ENCODE measurements at regions not wholly inside any gene's neighbourhood (a gene's known extent, or its start where the extent isn't known, plus 50 kb on each side); places are given as distances from the start of the nearest gene placed in this dataset.

- H3K27ac ChIP-seq (ENCODE audit: low read depth, low read length): no peak overlapping the region
- Mint-ChIP-seq H3K36me3 (ENCODE audit: low read depth) (no peaks in the 10 kb centered on the region), H3K27me3 (ENCODE audit: insufficient read depth) (peaks cover 14% of the 10 kb centered on the region), H3K9me3 (no peaks in the 10 kb centered on the region), H3K4me1 (peaks cover 8% of the 10 kb centered on the region), H3K27ac (no peak overlapping the region), H3K4me3 (no peak overlapping the region)
- no peak for TF ChIP-seq CTCF (conservative IDR thresholded peaks at IDR 0.05)
- H3K27me3 ChIP-seq (ENCODE audit: control insufficient read depth, insufficient read depth, low read length, poor library complexity, severe bottlenecking): peaks cover 40% of the 10 kb centered on the region
- DNase-seq: no peak
- no peak overlapping the region for H3K4me3 ChIP-seq (ENCODE audit: low read length)
- 86 to 94% methylated on average over 1 of the region's 1 CpG for WGBS, 2 experiments (ENCODE audit: insufficient coverage in 1 of 2, insufficient read length in 1 of 2)
- no peaks in the 10 kb centered on the region for H3K4me1 ChIP-seq (ENCODE audit: control insufficient read depth, insufficient read depth, low read length)
- H3K9me3 ChIP-seq (ENCODE audit: control insufficient read depth, low read length): no peaks in the 10 kb centered on the region
- no peak overlapping the region for H3K9ac ChIP-seq (ENCODE audit: extremely low read depth, low read length, poor library complexity, severe bottlenecking)
- H3K36me3 ChIP-seq (ENCODE audit: control insufficient read depth, insufficient read depth, low read length): no peaks in the 10 kb centered on the region
These were observed 491.3 kb upstream of the AGTR1 start for GRCh38 chr3:148206446-148206845.

GRCh38 chr3:148208975-148209374 lies 488.7 kb upstream of the AGTR1 start:
- H3K27ac Mint-ChIP-seq: no peak overlapping the region
- H3K4me3 Mint-ChIP-seq: no peak overlapping the region
- no peaks in the 10 kb centered on the region for H3K9me3 Mint-ChIP-seq
- no peak for TF ChIP-seq CTCF (conservative IDR thresholded peaks at IDR 0.05)
- no peak for DNase-seq
- no peaks in the 10 kb centered on the region for H3K4me1 ChIP-seq (ENCODE audit: control insufficient read depth, insufficient read depth, low read length)
- H3K4me3 ChIP-seq (ENCODE audit: low read length): no peak overlapping the region
- H3K27ac ChIP-seq (ENCODE audit: low read depth, low read length): no peak overlapping the region
- no peaks in the 10 kb centered on the region for H3K36me3 ChIP-seq (ENCODE audit: control insufficient read depth, insufficient read depth, low read length)
- H3K9ac ChIP-seq (ENCODE audit: extremely low read depth, low read length, poor library complexity, severe bottlenecking): no peak overlapping the region
- H3K27me3 ChIP-seq (ENCODE audit: control insufficient read depth, insufficient read depth, low read length, poor library complexity, severe bottlenecking): peaks cover 26% of the 10 kb centered on the region
- H3K9me3 ChIP-seq (ENCODE audit: control insufficient read depth, low read length): no peaks in the 10 kb centered on the region
- peaks cover 11% of the 10 kb centered on the region for H3K27me3 Mint-ChIP-seq (ENCODE audit: insufficient read depth)
- no peaks in the 10 kb centered on the region for H3K4me1 Mint-ChIP-seq
- no peaks in the 10 kb centered on the region for H3K36me3 Mint-ChIP-seq (ENCODE audit: low read depth)

- no peak overlapping the region for H3K9ac ChIP-seq (ENCODE audit: extremely low read depth, low read length, poor library complexity, severe bottlenecking)
- no peak overlapping the region for H3K4me3 Mint-ChIP-seq
- no peak for DNase-seq
- H3K9me3 ChIP-seq (ENCODE audit: control insufficient read depth, low read length): no peaks in the 10 kb centered on the region
- H3K27ac Mint-ChIP-seq: no peak overlapping the region
- no peaks in the 10 kb centered on the region for H3K9me3 Mint-ChIP-seq
- H3K27me3 Mint-ChIP-seq (ENCODE audit: insufficient read depth): no peaks in the 10 kb centered on the region
- no peaks in the 10 kb centered on the region for H3K4me1 ChIP-seq (ENCODE audit: control insufficient read depth, insufficient read depth, low read length)
- peaks cover under 1% of the 10 kb centered on the region for H3K27me3 ChIP-seq (ENCODE audit: control insufficient read depth, insufficient read depth, low read length, poor library complexity, severe bottlenecking)
- H3K4me3 ChIP-seq (ENCODE audit: low read length): no peak overlapping the region
- no peak for TF ChIP-seq CTCF (conservative IDR thresholded peaks at IDR 0.05)
- no peak overlapping the region for H3K27ac ChIP-seq (ENCODE audit: low read depth, low read length)
- no peaks in the 10 kb centered on the region for H3K36me3 Mint-ChIP-seq (ENCODE audit: low read depth)
- H3K36me3 ChIP-seq (ENCODE audit: control insufficient read depth, insufficient read depth, low read length): no peaks in the 10 kb centered on the region
- H3K4me1 Mint-ChIP-seq: no peaks in the 10 kb centered on the region
These were observed 486.0 kb upstream of the AGTR1 start for GRCh38 chr3:148211725-148212124.
